Inferior parietal cortex (tissue), 1 donor: ENCODE measurements at regions not wholly inside any gene's neighbourhood (a gene's known extent, or its start where the extent isn't known, plus 50 kb on each side); places are given as distances from the start of the nearest gene placed in this dataset.
A peak's percentile ranks its signal among the peaks of the same experiment; 100 is the strongest.
"Not testable (repeated sequence)": the region's sequence is repeated elsewhere in the genome, so short reads cannot be mapped to it uniquely, and the experiment has no call there.

Experiments
- DNase-seq: peaks from one replicate; pipeline ENCODE4 v3.0.0-alpha.2; 2016; ENCODE audit errors: extremely low spot score

- DNase-seq: no peak
Measured at GRCh38 chr7:69482676-69483075, 115.6 kb upstream of the AUTS2 start.

- DNase-seq: no peak
Measured at GRCh38 chr7:69489533-69489932, 108.7 kb upstream of the AUTS2 start.

GRCh38 chr7:69498671-69499070, 99.6 kb upstream of the AUTS2 start:
- DNase-seq: no peak

- no peak for DNase-seq
Measured at GRCh38 chr7:69502358-69502757, 95.9 kb upstream of the AUTS2 start.

GRCh38 chr7:69504733-69505420, 93.4 kb upstream of the AUTS2 start:
- no peak for DNase-seq

GRCh38 chr7:69508736-69509135, 89.5 kb upstream of the AUTS2 start:
- DNase-seq: no peak

- no peak for DNase-seq
Measured at GRCh38 chr7:69510114-69510513, 88.2 kb upstream of the AUTS2 start.

GRCh38 chr7:69515495-69516212, 82.6 kb upstream of the AUTS2 start:
- peak; percentile 25 for DNase-seq

- DNase-seq: no peak
Measured at GRCh38 chr7:69516238-69516820, 81.9 kb upstream of the AUTS2 start.

- DNase-seq: peak; percentile 37
Measured at GRCh38 chr7:69517985-69518704, 80.1 kb upstream of the AUTS2 start.

- peak; percentile 15 for DNase-seq
Measured at GRCh38 chr7:69518705-69519077, 79.6 kb upstream of the AUTS2 start.

GRCh38 chr7:69526570-69526969, 71.7 kb upstream of the AUTS2 start:
- DNase-seq: no peak

- no peak for DNase-seq
Measured at GRCh38 chr7:69527706-69528105, 70.6 kb upstream of the AUTS2 start.

- no peak for DNase-seq
Measured at GRCh38 chr7:69531050-69531449, 67.2 kb upstream of the AUTS2 start.

- DNase-seq: no peak
Measured at GRCh38 chr7:69534461-69535041, 63.7 kb upstream of the AUTS2 start.

- no peak for DNase-seq
Measured at GRCh38 chr7:69537691-69538090, 60.6 kb upstream of the AUTS2 start.

- no peak for DNase-seq
Measured at GRCh38 chr7:69539531-69539930, 58.7 kb upstream of the AUTS2 start.

GRCh38 chr7:69540287-69540686, 58.0 kb upstream of the AUTS2 start:
- DNase-seq: no peak

- not testable (repeated sequence) for DNase-seq
Measured at GRCh38 chr7:69541779-69542432, 56.4 kb upstream of the AUTS2 start.

- no peak for DNase-seq
Measured at GRCh38 chr7:69545175-69545574, 53.1 kb upstream of the AUTS2 start.
